Iris pigment epithelial cell (primary cell): ENCODE measurements at regions not wholly inside any gene's neighbourhood (a gene's known extent, or its start where the extent isn't known, plus 50 kb on each side); places are given as distances from the start of the nearest gene placed in this dataset.
A peak's percentile ranks its signal among the peaks of the same experiment; 100 is the strongest.
"Not testable (repeated sequence)": the region's sequence is repeated elsewhere in the genome, so short reads cannot be mapped to it uniquely, and the experiment has no call there.

ENCODE experiments used
- DNase-seq: peaks from one replicate; pipeline ENCODE4 v3.0.0-alpha.2; 2011; ENCODE audit warnings: low read depth

- DNase-seq, result no peak
Observed at GRCh38 chr3:153752405-153753027, 368.7 kb upstream of the ARHGEF26 start.

GRCh38 chr3:153753035-153753434 lies 368.2 kb upstream of the ARHGEF26 start:
- no peak for DNase-seq

DNA sequence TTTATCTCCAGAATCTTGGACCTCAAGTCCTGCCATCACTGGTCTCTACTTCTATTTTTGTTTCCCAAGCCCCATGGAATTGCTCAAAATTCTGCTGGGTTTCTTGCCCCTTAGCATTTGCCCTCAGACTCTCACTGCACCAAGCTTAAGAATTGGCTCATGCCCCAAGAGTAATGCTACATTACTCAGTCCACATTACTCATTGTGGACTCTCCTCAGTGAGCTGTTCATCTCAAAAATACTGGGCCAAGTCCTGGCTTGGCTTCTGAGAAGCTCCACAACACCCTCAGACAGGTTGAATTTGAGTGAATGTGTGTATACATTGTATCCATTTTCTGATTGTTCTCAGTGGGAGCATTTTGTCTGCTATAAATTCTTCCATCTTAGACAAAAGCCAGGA lies 364.4 kb upstream of the ARHGEF26 start:
- DNase-seq, result peak; percentile 28

DNA sequence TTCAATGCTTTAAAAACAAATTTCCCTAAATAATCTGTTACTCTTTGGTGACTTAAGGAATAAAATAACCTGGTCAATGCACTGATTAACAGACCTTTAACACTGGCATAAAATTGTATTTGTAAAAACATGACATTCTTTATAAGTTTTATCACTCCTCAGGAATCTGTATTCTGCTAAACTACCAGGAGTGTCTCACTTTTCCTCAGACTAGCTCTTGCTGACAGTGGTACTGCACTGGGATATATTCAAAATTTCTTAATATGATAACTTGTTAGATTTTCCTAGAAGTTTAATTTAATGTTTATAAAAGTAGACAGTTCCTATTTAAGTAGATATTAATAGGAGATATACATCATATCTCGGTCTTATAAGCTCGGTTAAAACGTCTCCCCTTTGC lies 363.4 kb upstream of the ARHGEF26 start:
- DNase-seq, result peak; percentile 3

DNA sequence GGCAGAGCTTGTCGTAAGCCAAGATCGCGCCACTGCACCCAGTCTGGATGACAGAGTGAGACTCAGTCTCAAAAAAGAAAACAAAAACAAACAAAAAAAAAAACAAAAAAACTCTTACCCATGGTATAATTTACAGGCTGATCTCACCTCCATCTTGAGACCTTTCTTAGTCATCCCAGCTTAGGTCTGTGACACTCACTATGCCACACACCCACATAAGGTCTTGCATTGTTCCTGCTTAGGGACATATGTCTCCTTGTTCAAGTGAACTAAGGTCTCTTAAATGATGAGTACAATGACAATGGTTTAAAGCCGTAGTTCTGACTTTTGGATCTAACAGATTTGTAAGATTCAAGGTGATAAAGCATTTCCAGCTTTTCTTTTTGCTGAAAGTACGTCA lies 360.2 kb upstream of the ARHGEF26 start:
- no peak for DNase-seq

DNA sequence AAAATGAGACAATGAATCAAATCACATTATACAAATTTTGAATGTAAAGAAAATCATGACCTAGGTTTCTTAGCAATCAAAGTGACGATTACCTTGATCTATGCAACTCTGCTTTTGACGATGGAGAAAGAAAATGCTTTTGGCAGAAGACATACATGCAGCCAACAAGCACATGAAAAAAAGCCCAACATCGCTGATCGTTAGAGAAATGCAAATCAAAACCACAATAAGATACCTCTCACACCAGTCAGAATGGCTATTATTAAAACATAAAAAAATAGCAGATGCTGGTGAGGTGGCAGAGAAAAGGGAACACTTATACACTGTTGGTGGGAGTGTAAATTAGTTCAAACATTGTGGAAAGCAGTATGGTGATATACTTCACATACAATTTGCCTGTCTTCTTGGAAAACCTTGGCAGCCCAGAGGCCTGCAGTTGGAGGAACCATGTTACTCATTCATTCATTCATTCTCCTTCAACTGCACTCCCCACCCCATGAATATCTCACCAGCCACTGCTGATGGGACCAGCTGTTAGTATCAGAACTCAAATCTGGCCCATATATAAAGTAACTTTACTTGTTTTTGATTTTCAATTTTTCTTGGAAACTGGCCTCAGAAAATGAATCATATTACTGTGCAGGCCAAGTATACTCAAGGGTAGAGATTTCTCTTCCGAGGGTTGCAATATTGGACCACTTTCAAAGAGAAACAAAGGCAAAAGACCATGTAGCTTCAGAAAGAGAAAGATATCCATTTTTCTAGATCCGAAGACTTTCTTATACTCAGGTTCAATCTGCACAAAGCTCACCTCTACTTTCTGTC lies 358.6 kb upstream of the ARHGEF26 start:
- DNase-seq, result no peak

GRCh38 chr3:153767601-153768560 lies 353.3 kb upstream of the ARHGEF26 start:
- no peak for DNase-seq

GRCh38 chr3:153768561-153769469 lies 352.4 kb upstream of the ARHGEF26 start:
- DNase-seq, result peak; percentile 66

DNA sequence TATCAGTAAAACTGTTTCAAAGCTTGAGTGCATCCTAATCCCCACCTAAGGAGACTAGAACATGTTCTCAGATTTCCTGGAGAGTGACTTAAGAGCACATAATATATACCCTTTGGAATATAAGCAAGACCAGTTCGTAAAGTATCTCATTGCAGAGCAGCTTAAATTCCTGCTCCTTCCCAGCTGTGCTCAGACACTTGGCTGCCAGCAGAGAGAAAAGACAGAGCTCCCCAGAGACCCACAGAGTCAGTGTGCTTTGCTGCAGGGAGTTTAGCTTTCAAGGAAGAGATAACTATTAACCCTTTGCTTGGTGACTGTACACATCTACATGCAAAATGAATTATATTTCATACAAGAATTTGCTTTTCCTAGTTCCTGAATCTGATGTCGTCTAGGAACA lies 338.1 kb upstream of the ARHGEF26 start:
- no peak for DNase-seq

- DNase-seq, result no peak
Observed at GRCh38 chr3:153783741-153784480, 337.3 kb upstream of the ARHGEF26 start.

GRCh38 chr3:153785901-153786300 lies 335.3 kb upstream of the ARHGEF26 start:
- peak; percentile 9 for DNase-seq

- DNase-seq, result no peak
Observed at GRCh38 chr3:153789380-153789779, 331.8 kb upstream of the ARHGEF26 start.

DNA sequence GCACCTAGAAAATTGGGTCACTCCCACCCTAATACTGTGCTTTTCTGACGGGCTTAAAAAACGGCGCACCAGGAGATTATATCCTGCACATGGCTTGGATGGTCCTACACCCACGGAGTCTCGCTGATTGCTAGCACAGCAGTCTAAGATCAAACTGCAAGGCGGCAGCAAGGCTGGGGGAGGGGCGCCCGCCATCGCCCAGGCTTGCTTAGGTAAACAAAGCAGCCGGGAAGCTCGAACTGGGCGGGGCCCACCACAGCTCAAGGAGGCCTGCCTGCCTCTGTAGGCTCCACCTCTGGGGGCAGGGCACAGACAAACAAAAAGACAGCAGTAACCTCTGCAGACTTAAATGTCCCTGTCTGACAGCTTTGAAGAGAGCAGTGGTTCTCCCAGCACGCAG lies 324.1 kb upstream of the ARHGEF26 start:
- DNase-seq, result not testable (repeated sequence)

DNA sequence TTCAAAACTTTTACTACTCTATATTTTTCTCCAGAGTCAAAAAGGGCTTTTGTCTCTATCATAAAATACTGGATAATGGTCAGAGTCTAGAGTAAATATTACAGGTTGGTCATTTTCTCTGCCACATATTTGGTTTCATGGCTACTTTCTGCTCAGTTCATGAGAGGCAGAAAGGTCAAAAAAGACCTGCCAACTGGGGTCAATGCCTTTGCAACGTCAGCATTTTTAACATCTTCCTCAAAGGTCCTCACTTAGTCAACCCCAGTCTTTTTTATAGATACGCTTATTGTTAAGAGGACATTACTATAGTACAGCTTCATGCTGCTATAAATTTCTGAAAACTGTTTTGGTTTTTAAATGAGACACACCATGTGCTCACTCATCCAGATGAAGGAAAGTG lies 312.1 kb upstream of the ARHGEF26 start:
- DNase-seq, result no peak

GRCh38 chr3:153818338-153818737 lies 302.9 kb upstream of the ARHGEF26 start:
- no peak for DNase-seq

GRCh38 chr3:153820035-153820434 lies 301.2 kb upstream of the ARHGEF26 start:
- DNase-seq, result no peak

- peak; percentile 1 for DNase-seq
Observed at GRCh38 chr3:153828346-153828745, 292.8 kb upstream of the ARHGEF26 start.

- peak; percentile 59 for DNase-seq
Observed at GRCh38 chr3:153829606-153830170, 291.5 kb upstream of the ARHGEF26 start.

DNA sequence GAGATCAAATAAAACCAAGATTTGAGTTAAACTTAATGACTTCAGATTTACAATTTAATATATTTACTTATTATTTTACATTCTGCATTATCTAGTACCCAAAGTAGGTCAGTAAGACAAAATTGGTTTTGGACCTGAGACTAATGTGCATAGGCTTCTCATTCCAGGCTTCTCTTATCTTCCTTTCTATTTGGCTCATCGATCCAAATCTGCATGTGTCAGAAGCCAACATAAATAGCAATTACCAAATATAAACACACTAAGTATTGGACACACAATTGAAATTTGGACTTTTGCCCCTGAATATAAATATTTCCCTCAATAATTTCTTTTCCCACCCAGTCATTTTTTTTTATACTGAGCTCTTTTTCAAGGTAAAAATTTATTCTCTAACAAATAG lies 290.6 kb upstream of the ARHGEF26 start:
- DNase-seq, result no peak

DNA sequence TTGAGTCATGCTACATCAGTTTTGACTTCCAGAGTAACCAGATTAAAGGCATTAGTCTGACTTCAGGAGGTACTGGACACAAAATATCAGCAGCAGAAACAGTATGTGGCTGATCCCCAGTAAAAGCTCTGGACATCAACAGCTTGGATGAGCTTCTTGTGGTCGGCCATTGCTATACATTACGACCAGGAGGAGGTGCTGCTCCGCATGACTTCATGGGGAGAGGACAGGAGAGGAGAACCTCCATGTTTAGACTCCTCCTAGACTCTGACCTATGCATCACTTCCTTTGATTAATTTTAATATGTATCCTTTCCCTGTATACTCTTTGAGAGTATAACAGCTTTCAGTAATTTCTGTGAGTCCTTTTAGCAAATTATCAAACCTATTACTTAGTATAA lies 285.6 kb upstream of the ARHGEF26 start:
- no peak for DNase-seq
